CD1c-positive myeloid dendritic cell (primary cell): ENCODE measurements at regions not wholly inside any gene's neighbourhood (a gene's known extent, or its start where the extent isn't known, plus 50 kb on each side); places are given as distances from the start of the nearest gene placed in this dataset.

Experiments
- DNase-seq: peaks from one replicate; pipeline ENCODE4 v3.0.0-alpha.2; 2016; ENCODE audit errors: extremely low spot score

GRCh38 chr10:61188691-61189090, 244.7 kb upstream of the RHOBTB1 start:
- DNase-seq: no peak

GRCh38 chr10:61188101-61188500, 244.1 kb upstream of the RHOBTB1 start:
- no peak for DNase-seq

- no peak for DNase-seq
These were observed 243.6 kb upstream of the RHOBTB1 start for GRCh38 chr10:61187601-61188000.

- no peak for DNase-seq
These were observed 242.4 kb upstream of the RHOBTB1 start for GRCh38 chr10:61186408-61186807.

- DNase-seq: no peak
These were observed 240.4 kb upstream of the RHOBTB1 start for GRCh38 chr10:61184429-61184828.

GRCh38 chr10:61183967-61184366, 240.0 kb upstream of the RHOBTB1 start:
- DNase-seq: no peak

- DNase-seq: no peak
These were observed 237.8 kb upstream of the RHOBTB1 start for GRCh38 chr10:61181832-61182231.

GRCh38 chr10:61179771-61180170, 235.8 kb upstream of the RHOBTB1 start:
- no peak for DNase-seq

GRCh38 chr10:61176424-61176823, 232.4 kb upstream of the RHOBTB1 start:
- no peak for DNase-seq

- DNase-seq: no peak
These were observed 231.3 kb upstream of the RHOBTB1 start for GRCh38 chr10:61175316-61175715.

GRCh38 chr10:61173450-61173849, 229.5 kb upstream of the RHOBTB1 start:
- no peak for DNase-seq

- DNase-seq: no peak
These were observed 228.4 kb upstream of the RHOBTB1 start for GRCh38 chr10:61172182-61172926.

GRCh38 chr10:61170594-61170993, 226.6 kb upstream of the RHOBTB1 start:
- DNase-seq: no peak

GRCh38 chr10:61169294-61169693, 225.3 kb upstream of the RHOBTB1 start:
- DNase-seq: no peak

- DNase-seq: no peak
These were observed 222.5 kb upstream of the RHOBTB1 start for GRCh38 chr10:61166489-61166888.

- DNase-seq: no peak
These were observed 222.1 kb upstream of the RHOBTB1 start for GRCh38 chr10:61166065-61166464.

GRCh38 chr10:61164458-61165160, 220.6 kb upstream of the RHOBTB1 start:
- DNase-seq: no peak

- no peak for DNase-seq
These were observed 219.4 kb upstream of the RHOBTB1 start for GRCh38 chr10:61163403-61163802.

GRCh38 chr10:61160253-61160652, 216.3 kb upstream of the RHOBTB1 start:
- no peak for DNase-seq

- DNase-seq: no peak
These were observed 215.3 kb upstream of the RHOBTB1 start for GRCh38 chr10:61159253-61159652.

GRCh38 chr10:61157182-61157581, 213.2 kb upstream of the RHOBTB1 start:
- DNase-seq: no peak

- no peak for DNase-seq
These were observed 209.8 kb upstream of the RHOBTB1 start for GRCh38 chr10:61153771-61154170.

- no peak for DNase-seq
These were observed 207.1 kb upstream of the RHOBTB1 start for GRCh38 chr10:61151059-61151458.
